Endothelial cell of umbilical vein (primary cell): ENCODE measurements at regions not wholly inside any gene's neighbourhood (a gene's known extent, or its start where the extent isn't known, plus 50 kb on each side); places are given as distances from the start of the nearest gene placed in this dataset.

Experiments
- CTCF ChIP-seq, 2 donors: IDR thresholded peaks; 1 replicate in 1 of 2; 2 replicates in 1 of 2; pipeline ENCODE4 v1.5.1; 2011; ENCODE audit warnings: low read length in 2 of 2, mild to moderate bottlenecking in 2 of 2, moderate library complexity in 2 of 2, control low read depth in 1 of 2, inconsistent platforms in 1 of 2, low read depth in 1 of 2; ENCODE audit not compliant: insufficient read depth in 1 of 2; ENCODE audit errors: extremely low read depth in 1 of 2
- MAX ChIP-seq: IDR thresholded peaks from 2 replicates; pipeline ENCODE4 v1.6.1; 2011; ENCODE audit not compliant: insufficient read depth, insufficient read length
- POLR2A ChIP-seq: IDR thresholded peaks from 2 replicates; pipeline ENCODE4 v1.6.1; 2012; ENCODE audit warnings: low read depth, mild to moderate bottlenecking, control low read depth, low read length
- POLR2AphosphoS5 ChIP-seq: IDR thresholded peaks from 2 replicates; pipeline ENCODE4 v1.6.1; 2012; ENCODE audit warnings: low read depth, mild to moderate bottlenecking, control low read depth, low read length, moderate library complexity; ENCODE audit not compliant: insufficient read depth

- TF ChIP-seq MAX (no peak), CTCF (IDR thresholded peaks at IDR 0.05; ENCODE audit: extremely low read depth in 1 of 2, insufficient read depth in 1 of 2, low read depth in 1 of 2, low read length in 2 of 2) (no peak), POLR2A (no peak), POLR2AphosphoS5 (no peak)
These were observed 177.8 kb downstream of the EDN1 start for GRCh38 chr6:12467706-12468670.
